Peyer's patch (tissue), 4 donors: ENCODE measurements at regions not wholly inside any gene's neighbourhood (a gene's known extent, or its start where the extent isn't known, plus 50 kb on each side); places are given as distances from the start of the nearest gene placed in this dataset.

Experiments
- CTCF ChIP-seq, 6 experiments: fragments of 450-650 bp in 4 of 6; fragments of 200-600 bp in 2 of 6; sonication (generic) in 1 of 6; IDR thresholded peaks; one replicate each; pipeline ENCODE4 v1.5.1; 2017 to 2019; ENCODE audit warnings: antibody characterized with exemption in 6 of 6, mild to moderate bottlenecking in 3 of 6, moderate library complexity in 1 of 6
- POLR2A ChIP-seq, 2 donors: fragments of 450-650 bp; IDR thresholded peaks; one replicate each; pipeline ENCODE4 v1.5.1; 2017; ENCODE audit warnings: antibody characterized with exemption in 2 of 2, mild to moderate bottlenecking in 2 of 2, moderate library complexity in 2 of 2

- TF ChIP-seq POLR2A (IDR thresholded peaks at IDR 0.05) (no peak), CTCF (IDR thresholded peaks at IDR 0.05) (no peak)
Measured at GRCh38 chr9:30329431-30329830, 2055.0 kb upstream of the ACO1 start.
